ENCODE measurements at regions not wholly inside any gene's neighbourhood (a gene's known extent, or its start where the extent isn't known, plus 50 kb on each side); places are given as distances from the start of the nearest gene placed in this dataset.

- ATAC-seq: no peak
- H3K4me1 Mint-ChIP-seq: peaks cover 13% of the 10 kb centered on the region
- H3K27me3 Mint-ChIP-seq: peaks cover 5% of the 10 kb centered on the region
- no peaks in the 10 kb centered on the region for H3K36me3 Mint-ChIP-seq (ENCODE audit: low read depth)
- no peaks in the 10 kb centered on the region for H3K9me3 ChIP-seq (ENCODE audit: control insufficient read depth, low read length, poor library complexity, severe bottlenecking)
- no peak overlapping the region for H3K4me3 Mint-ChIP-seq
- no peak for DNase-seq
- no peak overlapping the region for H3K27ac Mint-ChIP-seq
Measured at GRCh38 chr7:86629-87028, 105.7 kb upstream of the FAM20C start.

GRCh38 chr7:87047-87446, 105.3 kb upstream of the FAM20C start:
- H3K9me3 ChIP-seq (ENCODE audit: control insufficient read depth, low read length, poor library complexity, severe bottlenecking): no peaks in the 10 kb centered on the region
- DNase-seq (no peak), ATAC-seq (no peak)
- no peaks in the 10 kb centered on the region for H3K36me3 Mint-ChIP-seq (ENCODE audit: low read depth)
- H3K4me3 Mint-ChIP-seq: no peak overlapping the region
- H3K4me1 Mint-ChIP-seq: peaks cover 13% of the 10 kb centered on the region
- no peak overlapping the region for H3K27ac Mint-ChIP-seq
- H3K27me3 Mint-ChIP-seq: peaks cover 6% of the 10 kb centered on the region

- peaks cover 13% of the 10 kb centered on the region for H3K4me1 Mint-ChIP-seq
- H3K4me3 Mint-ChIP-seq: no peak overlapping the region
- DNase-seq: no peak
- no peaks in the 10 kb centered on the region for H3K36me3 Mint-ChIP-seq (ENCODE audit: low read depth)
- H3K27ac Mint-ChIP-seq: no peak overlapping the region
- H3K9me3 ChIP-seq (ENCODE audit: control insufficient read depth, low read length, poor library complexity, severe bottlenecking): no peaks in the 10 kb centered on the region
- peaks cover 11% of the 10 kb centered on the region for H3K27me3 Mint-ChIP-seq
- no peak for ATAC-seq
Measured at GRCh38 chr7:87671-88070, 104.7 kb upstream of the FAM20C start.

- Mint-ChIP-seq H3K36me3 (ENCODE audit: low read depth) (no peaks in the 10 kb centered on the region), H3K4me3 (no peak overlapping the region), H3K27ac (no peak overlapping the region), H3K4me1 (peaks cover 13% of the 10 kb centered on the region), H3K27me3 (peaks cover 6% of the 10 kb centered on the region)
- ATAC-seq: no peak
- H3K9me3 ChIP-seq (ENCODE audit: control insufficient read depth, low read length, poor library complexity, severe bottlenecking): no peaks in the 10 kb centered on the region
- no peak for DNase-seq
Measured at GRCh38 chr7:88095-88926, 104.1 kb upstream of the FAM20C start.

- no peak for ATAC-seq
- Mint-ChIP-seq H3K4me1 (peaks cover 13% of the 10 kb centered on the region), H3K27me3 (peaks cover 6% of the 10 kb centered on the region), H3K36me3 (ENCODE audit: low read depth) (no peaks in the 10 kb centered on the region), H3K4me3 (no peak overlapping the region), H3K27ac (no peak overlapping the region)
- DNase-seq: no peak
- H3K9me3 ChIP-seq (ENCODE audit: control insufficient read depth, low read length, poor library complexity, severe bottlenecking): no peaks in the 10 kb centered on the region
Measured at GRCh38 chr7:88927-89231, 103.5 kb upstream of the FAM20C start.

- Mint-ChIP-seq H3K4me3 (no peak overlapping the region), H3K4me1 (peaks cover 13% of the 10 kb centered on the region), H3K36me3 (ENCODE audit: low read depth) (no peaks in the 10 kb centered on the region), H3K27ac (no peak overlapping the region), H3K27me3 (peaks cover 10% of the 10 kb centered on the region)
- no peak for DNase-seq
- no peaks in the 10 kb centered on the region for H3K9me3 ChIP-seq (ENCODE audit: control insufficient read depth, low read length, poor library complexity, severe bottlenecking)
- ATAC-seq: no peak
Measured at GRCh38 chr7:89232-90019, 102.9 kb upstream of the FAM20C start.

GRCh38 chr7:90111-91063, 102.0 kb upstream of the FAM20C start:
- H3K36me3 Mint-ChIP-seq (ENCODE audit: low read depth): no peaks in the 10 kb centered on the region
- no peak overlapping the region for H3K27ac Mint-ChIP-seq

GRCh38 chr7:91396-92175, 100.8 kb upstream of the FAM20C start:
- Mint-ChIP-seq H3K27me3 (peaks cover 14% of the 10 kb centered on the region), H3K36me3 (ENCODE audit: low read depth) (no peaks in the 10 kb centered on the region)
- ATAC-seq: no peak

More at GRCh38 chr7:90111-91063, 102.0 kb upstream of the FAM20C start:
- ATAC-seq (no peak), DNase-seq (no peak)
- Mint-ChIP-seq H3K27me3 (peaks cover 14% of the 10 kb centered on the region), H3K4me1 (peaks cover 13% of the 10 kb centered on the region), H3K4me3 (no peak overlapping the region)
- no peaks in the 10 kb centered on the region for H3K9me3 ChIP-seq (ENCODE audit: control insufficient read depth, low read length, poor library complexity, severe bottlenecking)

GRCh38 chr7:92231-92674, 100.1 kb upstream of the FAM20C start:
- Mint-ChIP-seq H3K36me3 (ENCODE audit: low read depth) (no peaks in the 10 kb centered on the region), H3K27me3 (peaks cover 14% of the 10 kb centered on the region), H3K4me3 (no peak overlapping the region), H3K27ac (no peak overlapping the region), H3K4me1 (peaks cover 11% of the 10 kb centered on the region)
- DNase-seq (no peak), ATAC-seq (no peak)
- H3K9me3 ChIP-seq (ENCODE audit: control insufficient read depth, low read length, poor library complexity, severe bottlenecking): no peaks in the 10 kb centered on the region

More at GRCh38 chr7:91396-92175, 100.8 kb upstream of the FAM20C start:
- Mint-ChIP-seq H3K4me3 (no peak overlapping the region), H3K4me1 (peaks cover 11% of the 10 kb centered on the region), H3K27ac (no peak overlapping the region)
- no peak for DNase-seq
- H3K9me3 ChIP-seq (ENCODE audit: control insufficient read depth, low read length, poor library complexity, severe bottlenecking): no peaks in the 10 kb centered on the region

GRCh38 chr7:92888-93672, 99.3 kb upstream of the FAM20C start:
- H3K27me3 Mint-ChIP-seq: peaks cover 14% of the 10 kb centered on the region

GRCh38 chr7:94251-94801, 98.0 kb upstream of the FAM20C start:
- H3K27ac Mint-ChIP-seq: no peak overlapping the region
- ATAC-seq (no peak), DNase-seq (no peak)
- H3K4me3 Mint-ChIP-seq: no peak overlapping the region
- H3K36me3 Mint-ChIP-seq (ENCODE audit: low read depth): no peaks in the 10 kb centered on the region
- peaks cover 11% of the 10 kb centered on the region for H3K4me1 Mint-ChIP-seq
- peaks cover 14% of the 10 kb centered on the region for H3K27me3 Mint-ChIP-seq
- no peaks in the 10 kb centered on the region for H3K9me3 ChIP-seq (ENCODE audit: control insufficient read depth, low read length, poor library complexity, severe bottlenecking)

More at GRCh38 chr7:92888-93672, 99.3 kb upstream of the FAM20C start:
- ATAC-seq (no peak), DNase-seq (no peak)
- no peaks in the 10 kb centered on the region for H3K9me3 ChIP-seq (ENCODE audit: control insufficient read depth, low read length, poor library complexity, severe bottlenecking)
- H3K36me3 Mint-ChIP-seq (ENCODE audit: low read depth): no peaks in the 10 kb centered on the region
- no peak overlapping the region for H3K4me3 Mint-ChIP-seq
- no peak overlapping the region for H3K27ac Mint-ChIP-seq
- peaks cover 11% of the 10 kb centered on the region for H3K4me1 Mint-ChIP-seq

Data from T-helper 17 cell (primary cell).